Activated T-cell treated with anti-CD3 and anti-CD28 coated beads, Interleukin-2, amount 50 U/mL, for 4 hours (primary cell): ENCODE measurements at regions not wholly inside any gene's neighbourhood (a gene's known extent, or its start where the extent isn't known, plus 50 kb on each side); places are given as distances from the start of the nearest gene placed in this dataset.
"Not testable (repeated sequence)": the region's sequence is repeated elsewhere in the genome, so short reads cannot be mapped to it uniquely, and the experiment has no call there.

ENCODE experiments used
- ATAC-seq, 2 donors: fragments of 200-7000 bp; cut with Tn5 transposase; one replicate each; pipeline ENCODE4 v1.10.0; 2021
- DNase-seq: peaks from one replicate; pipeline ENCODE4 v3.0.0-alpha.2; 2020
- H3K27me3 Mint-ChIP-seq: one replicate; pipeline ENCODE4 v1.8.0; 2021; ENCODE audit warnings: low read depth, mixed read lengths
- H3K36me3 Mint-ChIP-seq: one replicate; pipeline ENCODE4 v1.8.0; 2022; ENCODE audit warnings: mixed read lengths; ENCODE audit not compliant: insufficient read depth
- H3K4me1 Mint-ChIP-seq: one replicate; pipeline ENCODE4 v1.8.0; 2021; ENCODE audit warnings: low read depth, mixed read lengths
- H3K4me3 Mint-ChIP-seq: one replicate; pipeline ENCODE4 v1.8.0; 2021; ENCODE audit warnings: mild to moderate bottlenecking, moderate library complexity, mixed read lengths
- H3K9me3 Mint-ChIP-seq: one replicate; pipeline ENCODE4 v1.8.0; 2021; ENCODE audit warnings: mixed read lengths

GRCh38 chr12:85603556-85603955 lies 232.7 kb downstream of the RASSF9 start:
- H3K4me1 Mint-ChIP-seq: no peaks in the 10 kb centered on the region
- H3K9me3 Mint-ChIP-seq: peaks cover 9% of the 10 kb centered on the region
- no peaks in the 10 kb centered on the region for H3K27me3 Mint-ChIP-seq
- no peak overlapping the region for H3K4me3 Mint-ChIP-seq
- DNase-seq (no peak), ATAC-seq (no peak)
- no peaks in the 10 kb centered on the region for H3K36me3 Mint-ChIP-seq

GRCh38 chr12:85606455-85606854 lies 229.8 kb downstream of the RASSF9 start:
- Mint-ChIP-seq H3K9me3 (peaks cover 11% of the 10 kb centered on the region), H3K27me3 (no peaks in the 10 kb centered on the region), H3K4me1 (no peaks in the 10 kb centered on the region), H3K4me3 (no peak overlapping the region), H3K36me3 (no peaks in the 10 kb centered on the region)
- DNase-seq: no peak
- no peak for ATAC-seq

GRCh38 chr12:85609778-85610177 lies 226.4 kb downstream of the RASSF9 start:
- ATAC-seq: no peak
- Mint-ChIP-seq H3K9me3 (peaks cover 11% of the 10 kb centered on the region), H3K27me3 (no peaks in the 10 kb centered on the region), H3K36me3 (no peaks in the 10 kb centered on the region), H3K4me1 (no peaks in the 10 kb centered on the region), H3K4me3 (no peak overlapping the region)
- no peak for DNase-seq

GRCh38 chr12:85610194-85610593 lies 226.0 kb downstream of the RASSF9 start:
- Mint-ChIP-seq H3K27me3 (no peaks in the 10 kb centered on the region), H3K9me3 (peaks cover 11% of the 10 kb centered on the region), H3K36me3 (no peaks in the 10 kb centered on the region), H3K4me1 (no peaks in the 10 kb centered on the region), H3K4me3 (no peak overlapping the region)
- ATAC-seq: no peak
- no peak for DNase-seq

GRCh38 chr12:85616201-85616600 lies 220.0 kb downstream of the RASSF9 start:
- H3K27me3 Mint-ChIP-seq: no peaks in the 10 kb centered on the region
- no peaks in the 10 kb centered on the region for H3K4me1 Mint-ChIP-seq
- H3K4me3 Mint-ChIP-seq: no peak overlapping the region
- DNase-seq: no peak
- no peak for ATAC-seq
- H3K9me3 Mint-ChIP-seq: no peaks in the 10 kb centered on the region
- no peaks in the 10 kb centered on the region for H3K36me3 Mint-ChIP-seq

GRCh38 chr12:85617307-85618091 lies 218.7 kb downstream of the RASSF9 start:
- Mint-ChIP-seq H3K4me1 (no peaks in the 10 kb centered on the region), H3K36me3 (no peaks in the 10 kb centered on the region), H3K9me3 (no peaks in the 10 kb centered on the region), H3K27me3 (no peaks in the 10 kb centered on the region), H3K4me3 (no peak overlapping the region)
- ATAC-seq (no peak), DNase-seq (no peak)

- no peaks in the 10 kb centered on the region for H3K27me3 Mint-ChIP-seq
- H3K4me1 Mint-ChIP-seq: no peaks in the 10 kb centered on the region
- no peak overlapping the region for H3K4me3 Mint-ChIP-seq
- H3K36me3 Mint-ChIP-seq: no peaks in the 10 kb centered on the region
- DNase-seq: no peak
- H3K9me3 Mint-ChIP-seq: peaks cover 9% of the 10 kb centered on the region
- ATAC-seq: no peak
Observed at GRCh38 chr12:85621041-85621440, 215.2 kb downstream of the RASSF9 start.

GRCh38 chr12:85623763-85624162 lies 212.4 kb downstream of the RASSF9 start:
- H3K36me3 Mint-ChIP-seq: no peaks in the 10 kb centered on the region
- peaks cover 12% of the 10 kb centered on the region for H3K9me3 Mint-ChIP-seq
- no peaks in the 10 kb centered on the region for H3K4me1 Mint-ChIP-seq
- H3K27me3 Mint-ChIP-seq: no peaks in the 10 kb centered on the region
- ATAC-seq (no peak), DNase-seq (no peak)
- no peak overlapping the region for H3K4me3 Mint-ChIP-seq

GRCh38 chr12:85625467-85625866 lies 210.7 kb downstream of the RASSF9 start:
- no peaks in the 10 kb centered on the region for H3K4me1 Mint-ChIP-seq
- DNase-seq (no peak), ATAC-seq (no peak)
- H3K27me3 Mint-ChIP-seq: no peaks in the 10 kb centered on the region
- H3K9me3 Mint-ChIP-seq: peaks cover 12% of the 10 kb centered on the region
- H3K36me3 Mint-ChIP-seq: no peaks in the 10 kb centered on the region
- no peak overlapping the region for H3K4me3 Mint-ChIP-seq

- no peaks in the 10 kb centered on the region for H3K27me3 Mint-ChIP-seq
- no peak overlapping the region for H3K4me3 Mint-ChIP-seq
- ATAC-seq (no peak), DNase-seq (no peak)
- no peaks in the 10 kb centered on the region for H3K36me3 Mint-ChIP-seq
- H3K9me3 Mint-ChIP-seq: peaks cover 12% of the 10 kb centered on the region
- no peaks in the 10 kb centered on the region for H3K4me1 Mint-ChIP-seq
Observed at GRCh38 chr12:85626001-85626783, 210.0 kb downstream of the RASSF9 start.

- no peaks in the 10 kb centered on the region for H3K36me3 Mint-ChIP-seq
- no peak overlapping the region for H3K4me3 Mint-ChIP-seq
- H3K9me3 Mint-ChIP-seq: peaks cover 12% of the 10 kb centered on the region
- ATAC-seq: no peak
- no peaks in the 10 kb centered on the region for H3K4me1 Mint-ChIP-seq
- DNase-seq: no peak
- H3K27me3 Mint-ChIP-seq: no peaks in the 10 kb centered on the region
Observed at GRCh38 chr12:85626784-85627171, 209.4 kb downstream of the RASSF9 start.

- Mint-ChIP-seq H3K9me3 (peaks cover 18% of the 10 kb centered on the region), H3K36me3 (no peaks in the 10 kb centered on the region), H3K4me3 (no peak overlapping the region), H3K4me1 (no peaks in the 10 kb centered on the region), H3K27me3 (no peaks in the 10 kb centered on the region)
- DNase-seq (no peak), ATAC-seq (no peak)
Observed at GRCh38 chr12:85627584-85627983, 208.6 kb downstream of the RASSF9 start.

- H3K9me3 Mint-ChIP-seq: peaks cover 18% of the 10 kb centered on the region
- not testable (repeated sequence) for H3K27me3 Mint-ChIP-seq, H3K36me3 Mint-ChIP-seq, H3K4me3 Mint-ChIP-seq, ATAC-seq, H3K4me1 Mint-ChIP-seq, DNase-seq
Observed at GRCh38 chr12:85628562-85628961, 207.6 kb downstream of the RASSF9 start.

GRCh38 chr12:85630851-85631250 lies 205.4 kb downstream of the RASSF9 start:
- peaks cover 17% of the 10 kb centered on the region for H3K9me3 Mint-ChIP-seq
- no peaks in the 10 kb centered on the region for H3K4me1 Mint-ChIP-seq
- H3K4me3 Mint-ChIP-seq: no peak overlapping the region
- no peaks in the 10 kb centered on the region for H3K36me3 Mint-ChIP-seq
- ATAC-seq (no peak), DNase-seq (no peak)
- no peaks in the 10 kb centered on the region for H3K27me3 Mint-ChIP-seq

- no peak for DNase-seq
- Mint-ChIP-seq H3K9me3 (peaks cover 12% of the 10 kb centered on the region), H3K4me3 (no peak overlapping the region), H3K27me3 (no peaks in the 10 kb centered on the region), H3K36me3 (no peaks in the 10 kb centered on the region), H3K4me1 (no peaks in the 10 kb centered on the region)
- no peak for ATAC-seq
Observed at GRCh38 chr12:85632390-85632789, 203.8 kb downstream of the RASSF9 start.
